ENCODE measurements at regions not wholly inside any gene's neighbourhood (a gene's known extent, or its start where the extent isn't known, plus 50 kb on each side); places are given as distances from the start of the nearest gene placed in this dataset.

GRCh38 chr10:3510741-3511140 is 274.3 kb downstream of the KLF6 start:
- CTCF ChIA-PET, result no interaction called here
- POLR2A ChIA-PET, result no interaction called here
- DNase-seq (ENCODE audit: low read depth, low spot score), result no peak
- H3K4me3 ChIP-seq (ENCODE audit: low read depth, low read length), result no peak overlapping the region
- no peak for TF ChIP-seq CTCF (IDR thresholded peaks at IDR 0.05; ENCODE audit: insufficient read depth, low read length, missing control alignments)

GRCh38 chr10:3509355-3509754 is 275.7 kb downstream of the KLF6 start:
- CTCF ChIA-PET, result no interaction called here
- DNase-seq (ENCODE audit: low read depth, low spot score), result no peak
- no peak for TF ChIP-seq CTCF (IDR thresholded peaks at IDR 0.05; ENCODE audit: insufficient read depth, low read length, missing control alignments)
- H3K4me3 ChIP-seq (ENCODE audit: low read depth, low read length), result no peak overlapping the region
- POLR2A ChIA-PET, result no interaction called here

GRCh38 chr10:3503299-3503698 is 281.7 kb downstream of the KLF6 start:
- TF ChIP-seq CTCF (IDR thresholded peaks at IDR 0.05; ENCODE audit: insufficient read depth, low read length, missing control alignments), result no peak
- no peak overlapping the region for H3K4me3 ChIP-seq (ENCODE audit: low read depth, low read length)
- ChIA-PET CTCF (no interaction called here), POLR2A (no interaction called here)
- DNase-seq (ENCODE audit: low read depth, low spot score), result no peak

- no peak for TF ChIP-seq CTCF (IDR thresholded peaks at IDR 0.05; ENCODE audit: insufficient read depth, low read length, missing control alignments)
- DNase-seq (ENCODE audit: low read depth, low spot score), result no peak
- CTCF ChIA-PET, result no interaction called here
- POLR2A ChIA-PET, result no interaction called here
- H3K4me3 ChIP-seq (ENCODE audit: low read depth, low read length), result no peak overlapping the region
Measured at GRCh38 chr10:3502673-3503072, 282.3 kb downstream of the KLF6 start.

- DNase-seq (ENCODE audit: low read depth, low spot score), result no peak
- CTCF ChIA-PET, result no interaction called here
- H3K4me3 ChIP-seq (ENCODE audit: low read depth, low read length), result no peak overlapping the region
Measured at GRCh38 chr10:3500408-3500856, 284.6 kb downstream of the KLF6 start.

GRCh38 chr10:3499120-3499519 is 285.9 kb downstream of the KLF6 start:
- H3K4me3 ChIP-seq (ENCODE audit: low read depth, low read length), result no peak overlapping the region
- ChIA-PET POLR2A (no interaction called here), CTCF (interaction anchor here (1.4 kb wide), 1 partner anchor 19 kb away, joined by 3 read pairs; no protein-coding TSS in a partner anchor)
- no peak for TF ChIP-seq CTCF (IDR thresholded peaks at IDR 0.05; ENCODE audit: insufficient read depth, low read length, missing control alignments)
- no peak for DNase-seq (ENCODE audit: low read depth, low spot score)

More at GRCh38 chr10:3500408-3500856, 284.6 kb downstream of the KLF6 start:
- POLR2A ChIA-PET, result no interaction called here
- no peak for TF ChIP-seq CTCF (IDR thresholded peaks at IDR 0.05; ENCODE audit: insufficient read depth, low read length, missing control alignments)

All from AG04449 (cell line).